Activated CD4-positive, CD25-positive, alpha-beta regulatory T cell treated with anti-CD3 and anti-CD28 coated beads, Interleukin-2, amount 50 U/mL, for 72 hours (primary cell): ENCODE measurements at regions not wholly inside any gene's neighbourhood (a gene's known extent, or its start where the extent isn't known, plus 50 kb on each side); places are given as distances from the start of the nearest gene placed in this dataset.

Source experiments
- DNase-seq: peaks from one replicate; pipeline ENCODE4 v3.0.0; 2021

DNA sequence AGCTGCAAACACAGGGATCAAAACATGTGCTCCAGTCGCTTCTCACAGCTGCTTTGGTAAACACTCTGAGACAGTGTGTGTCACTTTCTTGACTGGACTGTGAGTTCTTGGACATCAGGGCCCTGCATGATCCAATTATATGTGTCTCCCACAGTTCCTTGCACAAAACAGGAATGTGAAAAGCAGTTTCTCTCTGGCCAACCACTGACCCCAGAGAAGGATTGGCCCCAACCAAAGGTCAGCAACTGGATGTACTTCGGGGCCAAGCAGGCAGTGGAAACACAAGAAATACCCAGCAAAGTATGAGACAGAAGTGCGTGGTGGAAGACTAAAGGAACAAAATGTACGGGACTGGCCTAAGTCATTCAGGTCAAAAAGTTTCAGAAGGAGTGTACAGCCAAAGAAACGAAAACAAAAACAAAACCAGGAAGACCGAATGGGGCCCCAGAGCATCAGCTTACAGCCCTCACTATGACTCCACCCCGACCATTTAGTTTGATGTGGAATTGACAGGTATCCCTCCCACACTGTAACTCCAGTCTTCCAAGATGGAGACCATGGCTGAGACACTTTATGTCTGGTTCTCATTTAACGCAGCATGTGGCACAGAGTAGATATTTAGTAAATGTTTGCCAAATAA, 76.7 kb upstream of the LPP start:
- no peak for DNase-seq

DNA sequence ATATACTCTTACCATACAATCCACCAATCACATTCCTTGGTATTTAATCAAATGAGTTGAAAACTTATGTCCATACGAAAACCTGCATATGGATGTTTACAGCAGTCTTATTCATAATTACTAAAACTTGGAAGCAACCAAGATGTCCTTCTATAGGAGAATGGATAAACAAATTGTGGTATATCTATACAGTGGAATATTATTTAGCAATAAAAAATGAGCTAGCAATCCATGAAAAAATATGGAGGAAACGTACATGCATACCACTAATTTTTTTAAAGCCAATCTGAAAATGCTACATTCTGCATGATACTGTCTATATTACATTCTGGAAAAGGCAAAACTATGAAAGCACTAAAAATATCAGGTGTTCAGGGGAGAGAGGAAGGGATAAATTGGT, 73.9 kb upstream of the LPP start:
- no peak for DNase-seq

DNA sequence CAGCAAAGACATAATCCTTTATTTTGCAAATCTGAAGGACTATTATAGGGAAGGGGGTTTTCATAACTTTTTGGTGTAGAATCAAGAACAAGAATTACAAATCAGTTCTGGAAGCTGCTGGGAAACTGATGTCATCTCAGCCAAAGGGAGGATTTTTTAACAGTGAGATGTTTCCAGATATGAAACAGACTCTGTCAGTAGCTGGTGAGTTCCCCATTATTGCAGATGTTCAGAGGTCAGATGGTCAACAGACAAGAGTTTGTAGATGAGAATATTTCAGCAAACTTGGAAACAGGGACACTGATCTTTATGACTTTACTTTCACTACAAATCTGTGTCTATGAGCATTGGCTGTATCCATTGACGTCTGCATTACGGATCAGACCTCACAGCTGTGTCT, 71.9 kb upstream of the LPP start:
- no peak for DNase-seq

DNA sequence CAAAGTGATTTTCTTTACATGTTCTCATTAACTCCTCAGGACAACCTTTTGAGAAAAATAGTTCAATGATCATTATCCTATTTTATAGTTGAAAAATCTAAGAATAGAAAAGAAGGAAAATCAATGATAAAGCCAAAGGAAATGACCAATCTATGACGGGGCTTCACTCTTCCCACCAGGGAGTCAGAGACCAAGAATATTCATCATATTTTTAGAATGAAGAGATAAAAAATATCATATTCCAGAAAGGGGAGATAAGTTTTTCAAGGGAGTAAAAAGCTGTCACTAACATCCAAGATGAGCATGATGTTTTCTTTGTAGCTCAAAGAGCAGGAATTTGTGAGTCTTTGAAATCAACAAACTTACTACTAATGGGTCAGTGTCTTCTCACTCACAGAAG, 71.5 kb upstream of the LPP start:
- no peak for DNase-seq

DNA sequence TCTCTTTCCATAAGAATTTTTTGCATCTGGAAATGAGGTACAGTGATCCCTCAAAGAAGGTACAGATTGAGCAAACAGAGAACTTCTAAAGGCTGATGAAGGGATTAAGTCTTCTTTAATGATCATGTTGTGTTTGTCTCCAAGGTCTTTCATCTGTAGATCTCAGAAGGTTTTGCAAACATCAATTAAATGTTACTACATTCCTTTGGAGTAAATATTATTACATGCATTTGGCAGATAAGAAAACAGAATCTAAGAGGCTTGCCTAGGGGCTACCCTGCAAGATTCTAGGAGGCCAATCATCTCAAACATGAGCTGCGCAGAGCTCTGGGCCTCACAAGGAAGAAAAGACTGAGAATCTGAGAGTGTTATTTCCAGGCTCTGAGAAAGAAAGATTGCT, 70.9 kb upstream of the LPP start:
- DNase-seq = no peak

DNA sequence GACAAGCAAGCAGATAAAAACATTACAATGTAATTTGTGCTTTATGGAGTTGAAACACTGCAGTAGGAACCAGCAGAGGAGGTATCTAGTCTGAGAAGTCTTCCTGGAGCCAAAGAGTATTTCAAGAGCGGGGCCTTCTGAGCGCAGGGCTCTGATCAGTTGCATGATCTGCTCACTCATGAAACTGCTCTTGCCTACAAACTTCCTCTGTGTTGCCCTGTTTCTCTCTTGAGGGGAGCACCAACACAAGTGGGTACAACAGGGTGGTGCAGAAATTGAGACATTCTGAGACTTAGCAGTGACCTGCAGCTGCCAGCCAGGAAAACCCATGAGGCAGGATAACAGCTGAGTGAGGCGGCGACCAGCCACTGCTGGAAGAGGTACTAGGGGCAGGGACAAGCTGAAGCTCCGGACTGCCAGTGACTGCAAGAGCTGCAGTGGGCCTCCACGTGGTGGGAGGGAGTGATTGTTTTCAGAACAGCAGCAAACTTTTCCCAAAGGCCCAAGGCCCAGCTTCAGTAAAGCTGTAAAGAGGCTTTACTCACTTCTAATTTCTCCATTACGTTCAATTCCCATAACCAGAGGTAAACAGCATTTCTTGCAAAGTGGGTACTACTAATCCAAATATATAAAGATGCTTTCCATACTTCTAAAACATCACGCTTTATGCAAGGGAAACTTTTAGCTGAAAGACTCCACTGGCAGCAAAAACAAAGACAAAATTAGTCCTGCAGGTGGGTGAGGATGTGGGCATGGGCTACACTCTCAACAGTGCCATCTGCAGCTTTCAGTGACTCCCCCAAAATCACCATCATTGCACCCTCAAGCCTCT, 69.0 kb upstream of the LPP start:
- DNase-seq = no peak

DNA sequence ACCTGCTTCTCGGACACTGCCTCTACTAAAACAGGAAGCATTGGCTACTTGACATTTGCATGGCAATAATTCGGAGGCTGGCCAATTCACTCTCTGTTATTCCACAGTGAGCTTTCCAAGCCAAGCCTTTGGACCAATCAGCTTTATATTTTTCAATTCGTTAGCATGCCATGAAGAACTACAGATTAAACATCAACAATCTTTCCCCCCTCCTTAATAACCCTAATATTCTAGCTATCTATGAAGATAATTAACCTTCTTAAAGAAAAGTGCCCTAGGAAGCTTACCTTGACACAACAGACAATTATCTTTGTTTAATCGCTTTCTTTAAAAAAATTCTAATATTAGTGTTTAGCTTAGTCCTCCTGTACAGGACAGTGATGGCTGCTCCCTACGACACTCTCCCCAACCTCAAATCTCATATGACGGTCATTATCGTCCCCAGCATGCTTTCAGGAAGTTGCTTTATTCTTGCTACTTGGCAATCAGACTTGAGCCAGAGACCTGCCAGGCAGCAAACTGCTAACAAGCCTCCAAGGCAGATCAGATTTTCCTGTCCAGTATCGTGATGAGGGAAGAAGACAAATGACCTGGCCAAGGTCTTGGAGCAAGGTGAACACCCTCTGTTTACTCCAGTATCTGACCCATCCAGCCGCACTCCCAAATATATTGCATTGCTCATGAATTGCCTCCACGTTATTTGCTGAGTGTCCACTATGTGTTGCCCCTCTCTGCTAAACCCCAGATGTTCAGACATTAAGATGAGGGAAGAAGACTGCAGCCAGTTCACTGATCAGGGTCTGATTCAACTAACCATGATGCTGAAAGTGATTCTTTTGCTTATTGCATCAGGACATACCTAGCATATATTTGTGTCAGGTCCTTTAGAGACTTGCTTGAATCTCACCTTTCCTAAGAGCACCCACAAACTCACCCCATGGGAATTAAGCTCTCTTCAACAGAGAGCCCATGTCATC, 68.1 kb upstream of the LPP start:
- no peak for DNase-seq

DNA sequence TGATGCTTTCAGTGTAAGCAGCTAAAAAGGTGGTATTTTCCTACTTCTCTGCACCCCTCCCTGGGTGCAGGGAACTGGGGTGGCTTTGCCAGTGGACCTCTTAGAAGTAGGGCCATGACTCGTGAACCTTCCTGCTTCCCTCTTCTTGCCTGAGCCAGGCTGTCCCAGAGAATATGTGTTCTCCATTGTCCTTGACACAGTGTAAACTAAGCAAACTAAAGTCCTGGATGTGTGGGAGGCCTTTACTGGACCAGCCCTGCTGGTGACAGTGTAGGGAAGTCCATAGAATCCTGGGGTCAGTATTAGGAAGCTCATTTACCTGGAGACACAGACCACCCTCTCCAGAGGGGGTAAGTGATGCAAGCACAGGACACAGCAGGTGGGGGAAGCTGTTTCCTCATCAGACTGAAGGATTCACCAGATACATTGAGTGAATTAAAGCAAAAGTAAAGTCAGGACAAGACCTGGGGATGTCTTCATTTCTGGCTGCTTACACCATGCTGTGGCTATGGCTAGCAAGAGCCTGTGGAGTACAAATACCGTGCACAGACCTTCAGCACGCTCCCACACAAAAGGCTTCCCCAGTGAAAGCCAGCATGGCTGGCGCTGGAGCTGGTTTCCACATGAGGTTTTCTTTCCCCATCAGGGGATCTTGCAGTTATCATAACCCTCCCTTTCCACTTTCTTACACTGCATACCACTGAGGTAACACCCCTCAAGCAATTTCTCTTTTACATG, 64.8 kb upstream of the LPP start:
- no peak for DNase-seq

DNA sequence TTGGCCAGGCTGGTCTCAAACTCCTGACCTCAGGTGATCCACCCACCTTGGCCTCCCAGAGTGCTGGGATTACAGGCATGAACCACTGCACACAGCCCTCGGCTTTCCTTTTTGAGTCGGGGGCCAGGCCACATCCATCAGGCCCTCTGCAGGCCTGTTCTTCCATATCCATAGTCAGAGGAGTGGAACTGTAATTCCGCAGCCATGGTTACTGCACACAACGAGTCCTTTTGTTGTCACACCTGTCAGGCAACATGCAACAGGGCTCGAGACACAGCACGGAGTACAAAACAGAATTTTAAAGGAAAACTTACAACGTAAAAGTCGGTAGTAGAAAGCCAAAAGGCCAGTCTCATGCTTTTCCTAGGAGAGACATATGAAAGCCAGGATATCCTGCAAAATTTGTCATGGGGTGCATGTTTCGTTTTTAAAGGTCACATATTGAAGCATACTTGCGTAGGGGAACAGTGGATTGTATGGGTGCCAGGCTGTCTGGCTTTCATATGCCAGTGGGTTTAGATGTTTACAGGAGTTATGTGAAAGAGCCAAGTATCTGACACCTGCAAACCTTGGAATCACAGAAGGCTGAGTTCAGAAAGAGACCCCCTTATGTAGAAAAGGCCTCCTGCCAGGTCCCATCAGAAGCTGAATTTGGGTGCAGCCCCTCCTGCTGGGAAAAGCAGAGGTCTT, 63.2 kb upstream of the LPP start:
- DNase-seq = no peak

DNA sequence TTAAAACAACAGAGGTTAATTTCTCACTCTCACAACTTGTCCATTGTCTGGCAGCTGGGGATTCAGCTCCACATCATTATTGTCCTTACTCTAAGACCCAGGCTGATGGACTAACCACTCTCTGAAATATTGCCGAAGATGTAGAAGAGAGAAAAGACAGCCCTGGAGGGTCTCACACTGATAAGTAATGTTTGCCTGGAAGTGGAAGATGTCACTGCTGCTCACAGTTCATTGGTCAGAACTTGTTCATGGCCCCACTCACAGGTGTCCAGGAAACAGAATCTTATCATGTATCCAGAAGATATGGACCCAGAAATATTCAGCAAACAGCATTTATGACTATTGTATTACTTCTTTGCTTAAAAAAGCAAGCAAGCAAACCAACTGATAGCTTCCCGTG, 62.2 kb upstream of the LPP start:
- no peak for DNase-seq

DNA sequence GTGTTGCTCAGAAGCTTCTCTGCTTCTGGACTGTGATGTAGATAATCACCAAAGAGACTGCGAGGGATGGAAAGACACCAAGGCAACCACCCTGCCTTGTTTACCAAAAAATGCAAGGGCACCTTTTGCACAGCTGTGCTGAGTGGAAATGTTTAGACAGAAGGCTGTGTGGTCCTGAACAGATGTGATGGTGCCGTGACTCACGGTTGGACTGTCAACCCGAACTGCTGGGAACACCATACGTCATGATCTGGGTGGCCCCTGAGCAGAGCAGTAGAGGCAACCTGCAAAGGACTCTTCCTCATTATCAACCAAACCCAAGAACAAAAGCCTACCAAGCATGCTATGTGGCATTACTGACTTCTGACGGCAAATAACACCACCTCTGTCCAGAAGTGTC, 61.3 kb upstream of the LPP start:
- no peak for DNase-seq

DNA sequence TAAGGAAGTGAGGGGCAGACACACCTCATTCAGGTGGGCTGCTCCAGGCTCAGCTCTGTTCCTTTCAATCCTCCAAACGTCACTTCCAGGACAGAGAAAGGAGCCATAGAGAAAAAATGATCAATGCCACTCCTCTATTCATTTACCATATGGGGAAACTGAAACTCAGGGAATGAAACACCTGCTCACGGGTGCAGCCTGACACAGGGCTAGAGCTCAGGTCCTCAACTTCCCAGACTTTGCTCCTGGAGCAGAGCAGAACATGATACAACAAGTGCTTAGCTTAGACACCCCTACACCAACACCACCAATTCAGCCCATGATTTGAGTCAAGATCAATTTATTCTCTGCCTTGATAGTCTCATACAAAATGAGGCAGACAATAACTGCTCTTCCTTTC, 58.5 kb upstream of the LPP start:
- DNase-seq = no peak

DNA sequence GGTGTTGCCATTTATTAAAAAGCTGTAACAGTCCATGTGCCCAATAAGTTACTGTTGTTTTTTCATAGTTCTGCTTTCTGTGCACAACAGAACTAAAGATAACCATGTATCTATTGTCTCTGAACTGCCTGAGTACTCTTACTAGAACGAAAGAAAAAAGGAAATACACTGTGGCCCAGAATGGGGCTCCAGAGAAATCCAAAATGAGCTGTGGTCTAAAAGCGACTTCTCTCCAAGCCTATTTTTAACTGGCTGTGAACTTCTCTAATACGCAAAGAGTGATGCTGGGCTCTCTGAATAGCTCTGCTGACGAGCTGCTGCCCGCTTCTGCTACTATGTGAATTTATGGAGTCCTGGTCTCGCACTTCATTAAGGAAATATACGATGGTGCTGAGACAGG, 56.2 kb upstream of the LPP start:
- no peak for DNase-seq

DNA sequence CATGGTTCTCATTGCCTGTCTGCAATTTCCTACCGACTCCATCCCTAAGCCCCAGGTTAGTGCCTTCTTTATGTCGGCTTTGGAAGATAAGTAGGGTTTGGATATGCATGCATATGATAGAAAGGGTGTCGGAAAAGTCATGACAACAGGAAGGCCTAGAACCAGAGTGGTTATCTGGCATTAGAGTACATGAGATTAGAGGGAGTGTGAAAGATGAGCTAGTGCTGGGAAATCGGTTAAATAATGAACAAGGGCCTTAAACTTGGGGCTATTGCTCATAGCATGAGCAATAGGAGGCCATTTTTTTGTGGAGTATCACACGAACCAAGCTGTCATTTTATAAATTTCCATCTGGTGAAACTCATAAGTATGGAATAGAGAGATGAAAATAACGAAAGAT, 54.0 kb upstream of the LPP start:
- DNase-seq = no peak

DNA sequence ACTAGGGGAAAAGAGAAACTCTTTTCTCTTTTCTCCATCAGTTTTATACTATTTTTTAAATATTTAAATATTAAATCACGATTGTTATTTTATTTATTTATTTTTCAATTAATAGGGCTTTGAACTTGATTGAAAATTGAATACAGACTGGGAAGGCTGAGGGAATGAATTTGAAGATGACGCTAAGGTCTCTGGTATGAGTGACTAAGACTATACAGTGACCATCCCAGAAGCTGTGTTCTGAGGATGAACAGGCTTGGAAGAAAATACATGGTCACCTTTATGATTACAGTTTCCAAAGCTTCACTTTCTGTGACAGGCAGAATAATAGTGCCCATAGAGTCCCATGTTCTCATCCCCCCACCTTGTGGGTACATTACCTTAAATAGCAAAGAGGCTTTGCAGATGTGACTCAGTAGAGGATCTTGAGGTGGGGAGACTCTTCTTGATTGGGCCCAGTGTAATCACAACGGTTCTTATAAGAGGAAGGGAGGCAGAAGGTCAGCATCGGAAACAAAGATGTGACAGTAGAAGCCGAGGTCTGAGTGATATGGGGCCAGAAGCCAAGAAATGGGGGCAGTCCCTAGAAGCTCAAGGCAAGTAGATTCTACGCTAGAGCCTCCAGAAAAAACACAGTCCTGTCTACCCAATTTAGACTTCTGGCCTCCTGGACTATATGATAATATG, 51.0 kb upstream of the LPP start:
- no peak for DNase-seq

DNA sequence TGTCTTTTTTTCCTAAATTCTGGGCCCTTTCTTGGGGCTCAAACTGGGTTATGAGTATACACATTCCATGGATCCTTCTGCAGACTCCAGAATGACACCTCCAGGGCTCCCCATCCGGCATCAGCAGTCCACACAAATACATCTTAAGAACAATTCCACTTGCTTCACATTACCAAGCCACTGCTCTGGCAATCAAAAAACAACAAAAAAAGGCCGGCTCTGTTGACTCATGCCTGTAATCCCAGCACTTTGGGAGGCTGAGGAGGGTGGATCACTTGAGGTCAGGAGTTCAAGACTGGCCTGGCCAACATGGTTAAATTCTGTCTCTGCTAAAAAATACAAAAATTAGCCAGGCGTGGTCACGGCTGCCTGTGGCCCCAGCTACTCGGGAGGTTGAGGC, 49.9 kb upstream of the LPP start:
- no peak for DNase-seq
